ENCODE measurements at regions not wholly inside any gene's neighbourhood (a gene's known extent, or its start where the extent isn't known, plus 50 kb on each side); places are given as distances from the start of the nearest gene placed in this dataset.
A peak's percentile ranks its signal among the peaks of the same experiment; 100 is the strongest.
"Not testable (repeated sequence)": the region's sequence is repeated elsewhere in the genome, so short reads cannot be mapped to it uniquely, and the experiment has no call there.

GRCh38 chr12:91711925-91712324 lies 433.7 kb downstream of the BTG1 start:
- not testable (repeated sequence) for DNase-seq

- no peak for DNase-seq
Measured at GRCh38 chr12:91706466-91706865, 439.2 kb downstream of the BTG1 start.

- DNase-seq: peak; percentile 82
Measured at GRCh38 chr12:91704446-91704845, 441.2 kb downstream of the BTG1 start.

GRCh38 chr12:91703491-91704283 lies 442.0 kb downstream of the BTG1 start:
- DNase-seq: no peak

DNA sequence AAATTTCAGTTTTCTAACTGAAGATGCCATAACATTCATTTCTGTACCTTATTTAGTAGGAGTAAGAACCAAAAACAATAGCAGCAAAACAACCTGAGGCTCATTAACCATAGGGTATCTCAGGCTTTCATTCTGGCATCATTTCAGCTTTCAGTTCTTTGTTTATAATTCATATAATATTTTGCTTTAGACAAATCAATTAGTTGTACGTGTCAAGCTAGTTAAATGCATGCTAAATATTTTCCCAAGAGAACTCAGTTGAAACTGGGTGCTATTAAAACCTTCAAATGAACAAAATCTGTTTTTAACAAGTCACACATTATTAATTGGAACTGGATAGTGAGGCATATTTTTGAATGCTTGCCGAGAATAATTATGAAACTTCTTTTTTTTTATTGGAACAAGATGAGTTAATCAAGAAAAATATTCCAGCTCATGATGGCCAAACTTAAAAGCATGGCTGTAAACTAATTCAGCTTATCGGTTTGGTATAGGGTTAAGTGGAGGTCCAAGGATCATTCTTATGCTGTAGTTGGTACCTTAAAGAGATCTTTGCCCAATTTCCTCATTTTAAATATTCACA lies 442.7 kb downstream of the BTG1 start:
- no peak for DNase-seq

DNA sequence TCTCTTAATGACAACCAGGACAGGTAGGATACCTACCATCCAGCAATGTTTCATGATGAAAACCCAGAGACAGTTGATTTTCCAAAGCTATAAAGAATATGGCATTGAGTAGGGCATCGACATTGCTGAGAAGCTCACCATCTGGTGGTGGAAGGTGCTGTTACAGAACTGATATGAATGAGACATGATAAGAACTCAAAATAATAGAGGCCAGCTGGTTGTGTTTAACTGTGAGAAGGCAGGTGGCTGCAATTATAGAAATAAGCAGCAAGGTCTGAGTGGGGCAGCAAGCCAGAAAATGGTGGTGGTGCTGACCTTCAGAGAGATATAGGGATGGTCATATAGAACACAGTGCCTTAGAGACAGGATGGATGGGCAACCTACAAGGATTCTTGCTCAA lies 449.7 kb downstream of the BTG1 start:
- no peak for DNase-seq

- DNase-seq: not testable (repeated sequence)
Measured at GRCh38 chr12:91695406-91695805, 450.2 kb downstream of the BTG1 start.

- DNase-seq: no peak
Measured at GRCh38 chr12:91690531-91690930, 455.1 kb downstream of the BTG1 start.

DNA sequence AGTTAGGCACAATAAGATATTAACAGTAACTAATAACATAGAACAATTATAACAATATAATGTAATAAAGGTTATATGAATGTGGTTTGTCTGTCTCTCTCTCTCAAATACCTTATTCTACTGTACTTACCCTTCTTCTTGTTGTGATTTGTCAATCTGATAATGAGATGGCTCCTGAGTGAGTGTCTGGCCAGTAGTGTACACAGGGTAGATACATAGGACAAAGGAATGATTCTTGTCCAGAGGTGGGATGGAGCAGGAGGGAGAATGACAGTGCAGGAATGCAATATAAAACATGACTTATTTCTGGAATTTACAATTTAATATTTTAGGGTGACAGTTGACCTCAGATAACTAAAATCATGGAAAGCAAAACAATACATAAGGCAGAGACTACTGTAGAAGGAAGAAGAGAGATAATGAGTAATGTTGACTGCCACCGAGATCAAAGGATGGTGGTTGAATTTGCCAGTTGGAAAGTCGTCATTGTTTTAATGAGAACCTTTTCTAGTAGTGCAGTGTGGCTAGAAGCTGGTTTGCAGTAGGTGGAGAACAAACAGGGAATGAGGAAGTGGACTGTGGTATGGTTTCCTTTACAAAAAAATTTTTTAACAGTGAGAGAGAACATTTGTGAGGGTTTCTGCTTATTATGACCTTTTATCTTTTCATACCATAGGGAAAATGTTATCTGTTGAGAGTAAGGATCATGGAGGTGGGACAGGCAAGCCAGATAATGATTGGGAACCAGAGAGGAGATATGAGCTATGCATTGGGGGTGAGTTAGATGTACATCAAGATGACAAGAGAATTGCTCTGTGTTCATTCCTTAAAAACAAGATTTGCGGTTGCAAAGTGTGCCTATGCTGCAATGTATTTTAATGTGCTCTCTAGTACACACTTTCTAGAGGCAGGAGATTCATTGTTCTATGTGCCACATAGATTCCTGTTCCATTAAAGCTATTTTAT lies 458.3 kb downstream of the BTG1 start:
- no peak for DNase-seq

- DNase-seq: no peak
Measured at GRCh38 chr12:91685917-91686316, 459.7 kb downstream of the BTG1 start.

DNA sequence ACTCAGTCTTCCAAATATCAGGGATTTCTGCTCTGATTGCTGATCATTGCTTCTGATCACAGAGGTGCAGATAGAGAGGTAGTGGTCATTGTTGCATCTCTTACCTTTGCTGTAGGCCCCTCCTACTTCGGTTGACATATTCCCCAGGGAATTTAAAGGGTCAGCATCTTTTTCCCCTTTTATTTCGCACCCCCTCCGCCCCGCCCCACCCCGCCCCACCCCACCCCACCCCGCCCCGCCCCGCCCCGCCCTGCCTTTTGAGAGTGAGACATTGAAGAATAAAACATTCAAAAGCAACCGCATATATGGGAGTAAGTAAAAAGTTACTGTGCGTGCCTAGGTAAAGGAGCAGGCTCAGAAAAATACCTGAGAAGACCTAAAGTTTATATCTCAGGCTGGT lies 463.9 kb downstream of the BTG1 start:
- no peak for DNase-seq

DNA sequence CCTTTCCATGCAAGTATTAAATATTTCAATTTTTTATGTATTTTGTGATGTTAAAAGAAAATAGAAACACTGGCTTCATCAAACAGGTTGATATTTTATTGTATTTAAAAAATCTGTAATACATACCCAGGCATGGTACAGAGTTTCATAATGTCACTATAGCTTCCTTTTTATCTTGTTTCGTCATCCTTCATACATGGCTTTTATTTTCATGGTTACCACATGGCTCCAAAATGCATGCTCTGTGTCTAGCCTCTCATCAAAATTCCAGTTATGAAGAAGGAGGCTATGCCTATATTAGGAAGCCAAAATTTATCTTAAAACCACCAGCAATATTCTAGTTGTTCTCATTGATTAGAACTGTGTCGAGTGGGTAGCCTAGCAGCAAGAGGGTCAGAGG lies 464.8 kb downstream of the BTG1 start:
- DNase-seq: no peak

DNA sequence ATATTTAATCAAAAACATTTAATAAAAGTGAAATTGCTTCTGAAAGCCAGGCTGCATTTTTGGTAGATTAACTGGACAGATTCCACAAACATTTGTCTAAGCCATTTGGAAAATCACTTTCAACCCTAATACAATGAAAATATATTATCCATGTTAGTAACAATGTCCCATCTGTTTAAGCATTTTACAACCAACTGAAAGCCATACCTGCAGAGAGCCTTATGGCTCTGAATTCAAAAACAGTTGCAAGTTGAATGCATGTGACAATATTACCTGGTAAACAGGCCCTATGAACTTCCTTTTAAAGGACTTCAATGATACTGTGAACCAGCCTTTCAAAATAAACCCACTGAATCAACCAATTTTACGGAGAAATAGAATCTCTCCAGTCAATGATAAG lies 468.1 kb downstream of the BTG1 start:
- no peak for DNase-seq

- DNase-seq: no peak
Measured at GRCh38 chr12:91675401-91675800, 470.2 kb downstream of the BTG1 start.

GRCh38 chr12:91672130-91672529 lies 473.5 kb downstream of the BTG1 start:
- no peak for DNase-seq

DNA sequence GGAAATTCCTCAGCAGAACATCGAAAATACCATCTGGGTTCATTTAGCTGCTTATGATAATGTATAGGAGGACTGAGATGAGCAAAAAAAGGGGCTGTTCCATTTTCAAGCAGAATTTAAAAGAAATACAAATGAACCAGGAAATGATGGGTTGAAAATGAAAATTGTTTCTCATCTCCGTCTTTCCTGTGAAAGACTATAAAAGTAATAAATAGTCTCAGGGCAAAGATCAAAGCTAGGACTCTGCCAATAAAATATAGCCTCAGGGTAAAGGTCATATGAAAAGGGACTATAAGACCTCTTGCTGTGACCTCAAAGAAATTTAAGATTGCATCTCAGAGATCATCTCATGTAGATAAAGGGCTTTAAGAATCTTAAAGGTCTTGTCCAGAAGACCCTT lies 478.0 kb downstream of the BTG1 start:
- no peak for DNase-seq

GRCh38 chr12:91663744-91664143 lies 481.1 kb upstream of the DCN start:
- DNase-seq: no peak

- DNase-seq: peak; percentile 65
Measured at GRCh38 chr12:91663310-91663709, 480.7 kb upstream of the DCN start.

DNA sequence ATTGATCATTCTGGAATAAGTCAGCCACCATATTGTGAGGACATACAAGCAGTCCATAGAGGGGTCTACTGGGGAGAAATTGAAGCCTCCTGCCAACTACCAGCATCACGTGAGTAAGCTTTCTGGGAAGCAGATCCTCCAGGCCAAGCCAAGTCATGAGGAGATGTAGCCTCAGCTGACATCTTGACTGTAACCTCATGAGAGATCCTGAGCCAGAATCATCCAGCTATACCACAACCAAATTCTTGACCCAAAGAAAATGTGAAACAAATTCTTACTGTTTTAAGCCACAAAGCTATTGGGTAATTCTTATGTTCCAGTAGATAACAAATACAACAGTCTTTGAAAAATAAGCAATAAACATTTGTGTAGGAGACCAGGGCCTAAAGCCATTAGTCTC lies 479.4 kb upstream of the DCN start:
- no peak for DNase-seq

GRCh38 chr12:91657032-91657431 lies 474.4 kb upstream of the DCN start:
- no peak for DNase-seq

GRCh38 chr12:91655966-91656365 lies 473.3 kb upstream of the DCN start:
- DNase-seq: no peak

DNA sequence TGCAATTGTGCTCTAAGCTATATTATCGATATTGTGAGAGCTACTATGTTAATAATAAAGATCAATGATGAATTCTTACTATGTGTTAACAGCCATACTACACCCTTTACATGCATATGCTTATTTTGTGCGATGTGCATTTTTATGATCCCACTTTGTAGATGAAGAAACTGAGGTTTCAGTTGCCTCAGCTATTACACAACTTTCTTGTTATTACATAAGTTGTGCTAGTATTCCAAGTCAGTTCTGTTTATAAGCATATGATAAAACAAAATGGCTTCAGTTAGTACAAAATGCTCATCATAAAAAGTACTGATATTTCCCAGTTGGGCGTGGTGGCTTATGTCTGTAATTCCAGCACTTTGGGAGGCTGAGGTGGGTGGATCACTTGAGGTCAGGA lies 471.5 kb upstream of the DCN start:
- no peak for DNase-seq

GRCh38 chr12:91651728-91652127 lies 469.1 kb upstream of the DCN start:
- no peak for DNase-seq

DNA sequence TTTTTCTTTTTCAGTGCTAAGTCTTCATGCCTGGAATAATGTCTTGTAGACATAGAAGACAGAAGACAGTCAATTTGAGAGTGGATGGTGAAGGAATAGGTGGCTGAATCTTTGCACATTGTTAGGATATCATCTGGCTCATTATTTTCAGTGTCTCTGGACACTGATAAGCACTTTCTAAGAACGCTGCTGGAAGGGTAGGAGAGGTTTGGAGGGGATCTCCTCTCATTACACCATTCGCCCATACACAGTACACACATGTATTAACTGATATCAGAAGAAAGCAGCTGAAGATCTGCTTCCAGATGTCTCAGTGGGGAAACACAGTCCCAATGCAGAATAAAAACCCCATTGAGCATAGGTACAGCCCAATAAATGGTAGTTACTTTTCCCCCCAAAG lies 461.1 kb upstream of the DCN start:
- no peak for DNase-seq

Data from NCI-H1105 (cell line).